ENCODE measurements at regions not wholly inside any gene's neighbourhood (a gene's known extent, or its start where the extent isn't known, plus 50 kb on each side); places are given as distances from the start of the nearest gene placed in this dataset.
A peak's percentile ranks its signal among the peaks of the same experiment; 100 is the strongest.

DNA sequence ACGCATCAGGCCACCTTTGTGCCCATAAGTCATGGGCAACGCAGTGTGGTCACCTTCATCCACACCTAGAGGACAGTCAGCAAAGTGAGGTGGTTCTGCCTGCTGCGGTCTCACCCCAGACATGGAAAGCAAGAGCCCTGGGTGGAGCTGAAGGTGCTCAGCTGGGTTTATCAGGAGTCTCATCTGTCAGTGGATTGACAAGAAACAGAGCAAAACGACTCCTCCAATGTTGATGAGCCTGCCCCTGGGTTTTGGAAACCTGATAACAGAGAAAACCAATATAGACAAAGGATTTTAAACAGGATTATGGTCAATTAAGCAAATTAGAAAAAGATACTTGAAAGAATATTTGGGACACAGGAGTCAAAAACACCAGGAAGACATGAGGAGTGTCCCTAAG, 229.3 kb upstream of the PRSS58 start:
- Histone ChIP-seq H4K20me1 (ENCODE audit: insufficient read depth, low read length, poor library complexity, severe bottlenecking) (no peaks in the 10 kb centered on the region), H3K4me2 (ENCODE audit: low read depth, low read length, poor library complexity, severe bottlenecking) (peak overlapping the region; percentile 66), H3K79me2 (ENCODE audit: insufficient read depth, low read length) (no peaks in the 10 kb centered on the region), H3K4me3 (ENCODE audit: low read length, poor library complexity, severe bottlenecking) (peak overlapping the region; percentile 51), H3K9ac (ENCODE audit: low read depth, low read length, poor library complexity, severe bottlenecking) (peak overlapping the region; percentile 74), H3K27me3 (ENCODE audit: insufficient read depth, low read length, poor library complexity, severe bottlenecking) (no peaks in the 10 kb centered on the region), H3K9me2 (replicated peaks; ENCODE audit: low read depth, low read length) (no peaks in the 10 kb centered on the region), H2AFZ (ENCODE audit: low read length) (no peak overlapping the region), H3F3A (ENCODE audit: low read depth) (no peaks in the 10 kb centered on the region), H3K36me3 (ENCODE audit: insufficient read depth, low read length) (no peaks in the 10 kb centered on the region), H3K4me1 (ENCODE audit: insufficient read depth, low read length, poor library complexity, severe bottlenecking) (peaks cover 69% of the 10 kb centered on the region), H3K9me3 (ENCODE audit: insufficient read depth, low read depth, low read length) (no peaks in the 10 kb centered on the region)
- TF ChIP-seq, protein P1, sequence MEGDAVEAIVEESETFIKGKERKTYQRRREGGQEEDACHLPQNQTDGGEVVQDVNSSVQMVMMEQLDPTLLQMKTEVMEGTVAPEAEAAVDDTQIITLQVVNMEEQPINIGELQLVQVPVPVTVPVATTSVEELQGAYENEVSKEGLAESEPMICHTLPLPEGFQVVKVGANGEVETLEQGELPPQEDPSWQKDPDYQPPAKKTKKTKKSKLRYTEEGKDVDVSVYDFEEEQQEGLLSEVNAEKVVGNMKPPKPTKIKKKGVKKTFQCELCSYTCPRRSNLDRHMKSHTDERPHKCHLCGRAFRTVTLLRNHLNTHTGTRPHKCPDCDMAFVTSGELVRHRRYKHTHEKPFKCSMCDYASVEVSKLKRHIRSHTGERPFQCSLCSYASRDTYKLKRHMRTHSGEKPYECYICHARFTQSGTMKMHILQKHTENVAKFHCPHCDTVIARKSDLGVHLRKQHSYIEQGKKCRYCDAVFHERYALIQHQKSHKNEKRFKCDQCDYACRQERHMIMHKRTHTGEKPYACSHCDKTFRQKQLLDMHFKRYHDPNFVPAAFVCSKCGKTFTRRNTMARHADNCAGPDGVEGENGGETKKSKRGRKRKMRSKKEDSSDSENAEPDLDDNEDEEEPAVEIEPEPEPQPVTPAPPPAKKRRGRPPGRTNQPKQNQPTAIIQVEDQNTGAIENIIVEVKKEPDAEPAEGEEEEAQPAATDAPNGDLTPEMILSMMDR (conservative IDR thresholded peaks at IDR 0.05; ENCODE audit: low read length) = no peak
- TF ChIP-seq EZH2phosphoT487 (IDR thresholded peaks at IDR 0.05; ENCODE audit: borderline replicate concordance) = no peak

DNA sequence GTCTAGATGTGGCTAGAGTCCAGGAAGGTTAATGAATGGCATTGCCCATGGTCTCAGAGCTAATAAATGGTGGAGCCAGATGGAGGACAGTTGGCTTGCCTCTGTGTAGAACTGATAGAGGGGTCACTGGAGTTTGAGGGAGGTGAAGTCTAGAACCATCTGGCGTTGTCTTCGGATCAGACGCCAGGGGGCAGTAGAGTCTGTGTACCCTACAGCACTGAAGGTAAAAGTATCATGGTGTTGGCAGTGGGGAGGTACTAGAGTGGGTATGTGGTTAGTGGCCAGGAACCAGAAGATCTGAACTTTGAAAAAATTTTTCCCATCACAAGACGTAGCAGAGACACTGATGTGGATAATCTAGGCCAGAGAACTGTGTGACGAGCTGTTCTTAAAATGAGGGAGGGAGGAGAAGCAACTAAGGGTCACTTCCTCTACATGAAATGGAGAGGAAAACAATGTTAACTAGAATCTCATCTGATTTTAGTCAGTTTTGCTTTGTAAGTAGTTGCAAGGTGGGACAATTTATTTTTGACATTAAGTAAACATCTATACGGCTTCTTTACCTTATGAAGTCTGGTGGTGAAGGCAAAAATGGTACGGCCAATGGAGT, 227.9 kb upstream of the PRSS58 start:
- Histone ChIP-seq H3K4me2 (ENCODE audit: low read depth, low read length, poor library complexity, severe bottlenecking) (peak overlapping the region; percentile 66), H3F3A (ENCODE audit: low read depth) (no peaks in the 10 kb centered on the region), H3K9me3 (ENCODE audit: insufficient read depth, low read depth, low read length) (no peaks in the 10 kb centered on the region), H2AFZ (ENCODE audit: low read length) (no peak overlapping the region), H4K20me1 (ENCODE audit: insufficient read depth, low read length, poor library complexity, severe bottlenecking) (no peaks in the 10 kb centered on the region), H3K9ac (ENCODE audit: low read depth, low read length, poor library complexity, severe bottlenecking) (peak overlapping the region; percentile 74), H3K9me2 (replicated peaks; ENCODE audit: low read depth, low read length) (no peaks in the 10 kb centered on the region), H3K36me3 (ENCODE audit: insufficient read depth, low read length) (no peaks in the 10 kb centered on the region), H3K79me2 (ENCODE audit: insufficient read depth, low read length) (no peaks in the 10 kb centered on the region), H3K27me3 (ENCODE audit: insufficient read depth, low read length, poor library complexity, severe bottlenecking) (no peaks in the 10 kb centered on the region), H3K4me3 (ENCODE audit: low read length, poor library complexity, severe bottlenecking) (no peak overlapping the region), H3K4me1 (ENCODE audit: insufficient read depth, low read length, poor library complexity, severe bottlenecking) (peaks cover 74% of the 10 kb centered on the region)
- TF ChIP-seq, protein P1 (conservative IDR thresholded peaks at IDR 0.05; ENCODE audit: low read length) = peak; percentile 95
- TF ChIP-seq EZH2phosphoT487 (IDR thresholded peaks at IDR 0.05; ENCODE audit: borderline replicate concordance) = no peak

DNA sequence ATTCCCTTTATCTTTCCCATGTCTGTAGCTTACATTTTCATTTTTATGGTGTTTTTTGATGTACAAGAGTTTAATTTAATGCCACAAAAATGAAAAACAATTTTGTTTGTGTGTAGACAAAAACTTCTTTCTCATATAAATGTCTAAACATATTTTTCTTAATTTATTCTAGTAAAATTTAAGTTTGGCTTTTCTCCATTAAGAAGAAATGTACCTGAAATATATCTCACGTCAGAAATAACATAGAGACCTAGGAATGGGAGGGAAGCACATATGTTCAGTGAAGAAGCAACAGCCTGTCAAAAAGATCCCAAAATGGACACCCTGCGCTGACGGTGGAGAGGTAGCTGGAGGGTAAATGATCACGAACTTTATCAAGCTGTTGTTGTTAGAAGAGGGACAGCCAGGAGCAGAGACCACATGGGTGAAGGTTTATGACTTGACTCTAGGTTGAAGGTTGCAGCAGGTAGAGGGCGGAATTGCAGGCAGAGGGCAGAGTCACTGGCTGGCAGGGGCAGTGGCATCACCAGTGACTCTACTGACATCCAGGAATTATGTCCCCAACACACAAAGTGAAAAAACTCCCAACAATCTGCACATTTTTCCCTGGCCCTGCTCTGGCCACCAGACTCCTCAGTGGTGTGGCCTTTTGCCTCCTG, 225.9 kb upstream of the PRSS58 start:
- H3K4me3 ChIP-seq (ENCODE audit: low read length, poor library complexity, severe bottlenecking) = no peak overlapping the region
- H4K20me1 ChIP-seq (ENCODE audit: insufficient read depth, low read length, poor library complexity, severe bottlenecking) = no peaks in the 10 kb centered on the region
- no peaks in the 10 kb centered on the region for H3F3A ChIP-seq (ENCODE audit: low read depth)
- no peaks in the 10 kb centered on the region for H3K79me2 ChIP-seq (ENCODE audit: insufficient read depth, low read length)
- H3K9me2 ChIP-seq (replicated peaks; ENCODE audit: low read depth, low read length) = no peaks in the 10 kb centered on the region
- no peak overlapping the region for H3K4me2 ChIP-seq (ENCODE audit: low read depth, low read length, poor library complexity, severe bottlenecking)
- no peaks in the 10 kb centered on the region for H3K9me3 ChIP-seq (ENCODE audit: insufficient read depth, low read depth, low read length)
- peaks cover 77% of the 10 kb centered on the region for H3K4me1 ChIP-seq (ENCODE audit: insufficient read depth, low read length, poor library complexity, severe bottlenecking)
- no peak overlapping the region for H2AFZ ChIP-seq (ENCODE audit: low read length)
- no peak for TF ChIP-seq EZH2phosphoT487 (IDR thresholded peaks at IDR 0.05; ENCODE audit: borderline replicate concordance)
- TF ChIP-seq, protein P1 (conservative IDR thresholded peaks at IDR 0.05; ENCODE audit: low read length) = no peak; the same call in none of the 2 replicates
- H3K9ac ChIP-seq (ENCODE audit: low read depth, low read length, poor library complexity, severe bottlenecking) = peak overlapping the region; percentile 66
- H3K36me3 ChIP-seq (ENCODE audit: insufficient read depth, low read length) = no peaks in the 10 kb centered on the region
- H3K27me3 ChIP-seq (ENCODE audit: insufficient read depth, low read length, poor library complexity, severe bottlenecking) = no peaks in the 10 kb centered on the region

Data from Loucy (cell line).